WERI-Rb-1 (cell line): ENCODE measurements at regions not wholly inside any gene's neighbourhood (a gene's known extent, or its start where the extent isn't known, plus 50 kb on each side); places are given as distances from the start of the nearest gene placed in this dataset.

Experiments used
- DNase-seq: peaks from one replicate; pipeline ENCODE4 v3.0.0-alpha.2; 2020
- H3K27ac ChIP-seq: fragments of 250-450 bp; sonication (Bioruptor Pico); 2 replicates; pipeline ENCODE4 v1.5.1; 2020; ENCODE audit warnings: mild to moderate bottlenecking, moderate library complexity
- H3K27me3 ChIP-seq: fragments of 250-450 bp; sonication (Bioruptor Pico); 2 replicates; pipeline ENCODE4 v1.5.1; 2021; ENCODE audit warnings: mild to moderate bottlenecking, low read depth, moderate library complexity; ENCODE audit not compliant: insufficient read depth, severe bottlenecking
- H3K36me3 ChIP-seq: fragments of 250-450 bp; sonication (Bioruptor Pico); 2 replicates; pipeline ENCODE4 v1.5.1; 2020; ENCODE audit warnings: mild to moderate bottlenecking, moderate library complexity
- H3K4me3 ChIP-seq: 2 replicates; pipeline ENCODE4 v1.5.1; 2011; ENCODE audit warnings: low read depth, mild to moderate bottlenecking, control low read depth, low read length
- H3K9me3 ChIP-seq: fragments of 250-450 bp; sonication (Bioruptor Pico); 2 replicates; pipeline ENCODE4 v1.5.1; 2021; ENCODE audit warnings: mild to moderate bottlenecking, moderate library complexity; ENCODE audit not compliant: severe bottlenecking
- TF ChIP-seq, protein P1 (sequence below): IDR thresholded peaks from 2 replicates; pipeline ENCODE4 v1.5.1; 2011; ENCODE audit warnings: low read depth, mild to moderate bottlenecking, control low read depth, inconsistent platforms, low read length

DNA sequence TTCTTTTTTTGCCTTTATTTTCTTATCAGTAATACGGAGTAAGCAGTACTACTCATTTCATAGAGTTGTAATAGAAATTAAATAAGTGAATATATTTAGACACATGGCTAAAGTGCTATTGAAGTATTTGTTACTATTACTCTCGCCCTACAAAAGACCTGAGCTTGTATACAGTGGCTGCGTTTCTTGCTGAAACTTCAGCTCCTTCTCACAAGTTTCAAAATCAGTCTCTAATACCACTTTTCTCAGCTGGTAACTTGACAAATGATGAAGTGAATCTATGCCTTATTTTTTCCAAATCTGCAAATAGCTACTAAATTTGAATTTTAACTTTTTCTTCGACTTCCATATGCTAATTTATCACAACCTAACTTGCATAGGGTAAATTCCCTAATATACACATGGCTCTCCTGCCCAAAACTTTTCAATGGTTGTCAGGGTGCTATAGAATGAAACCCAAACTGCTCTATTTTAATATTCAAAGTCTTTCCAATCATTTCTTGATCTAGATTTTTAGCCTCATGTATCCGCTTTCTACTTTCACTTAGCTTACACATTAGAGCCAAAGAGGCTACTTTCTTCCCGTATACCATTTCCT is 347.8 kb upstream of the GULP1 start:
- H3K9me3 ChIP-seq: no peaks in the 10 kb centered on the region
- TF ChIP-seq, protein P1, sequence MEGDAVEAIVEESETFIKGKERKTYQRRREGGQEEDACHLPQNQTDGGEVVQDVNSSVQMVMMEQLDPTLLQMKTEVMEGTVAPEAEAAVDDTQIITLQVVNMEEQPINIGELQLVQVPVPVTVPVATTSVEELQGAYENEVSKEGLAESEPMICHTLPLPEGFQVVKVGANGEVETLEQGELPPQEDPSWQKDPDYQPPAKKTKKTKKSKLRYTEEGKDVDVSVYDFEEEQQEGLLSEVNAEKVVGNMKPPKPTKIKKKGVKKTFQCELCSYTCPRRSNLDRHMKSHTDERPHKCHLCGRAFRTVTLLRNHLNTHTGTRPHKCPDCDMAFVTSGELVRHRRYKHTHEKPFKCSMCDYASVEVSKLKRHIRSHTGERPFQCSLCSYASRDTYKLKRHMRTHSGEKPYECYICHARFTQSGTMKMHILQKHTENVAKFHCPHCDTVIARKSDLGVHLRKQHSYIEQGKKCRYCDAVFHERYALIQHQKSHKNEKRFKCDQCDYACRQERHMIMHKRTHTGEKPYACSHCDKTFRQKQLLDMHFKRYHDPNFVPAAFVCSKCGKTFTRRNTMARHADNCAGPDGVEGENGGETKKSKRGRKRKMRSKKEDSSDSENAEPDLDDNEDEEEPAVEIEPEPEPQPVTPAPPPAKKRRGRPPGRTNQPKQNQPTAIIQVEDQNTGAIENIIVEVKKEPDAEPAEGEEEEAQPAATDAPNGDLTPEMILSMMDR: no peak
- no peaks in the 10 kb centered on the region for H3K36me3 ChIP-seq
- DNase-seq: no peak
- H3K4me3 ChIP-seq: no peak overlapping the region
- no peaks in the 10 kb centered on the region for H3K27me3 ChIP-seq
- H3K27ac ChIP-seq: no peak overlapping the region

DNA sequence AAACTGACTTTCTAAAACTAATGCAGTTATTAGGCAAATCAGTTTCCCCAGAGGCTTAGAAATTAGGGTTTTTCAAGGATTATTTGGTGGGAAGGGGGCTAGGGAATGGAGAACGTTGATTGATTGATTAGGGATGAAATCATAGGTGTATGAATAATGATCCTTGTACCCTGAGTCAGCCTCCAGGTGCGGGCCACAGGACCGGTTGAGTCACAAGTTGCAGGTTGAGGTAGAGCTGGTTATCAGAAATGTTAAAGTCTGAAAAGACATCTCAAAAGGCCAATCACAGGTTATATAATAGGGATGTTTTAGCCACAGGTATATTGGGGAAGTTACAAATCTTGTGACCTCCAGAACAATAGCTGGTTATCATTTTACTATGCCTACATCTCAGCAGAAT is 341.8 kb upstream of the GULP1 start:
- TF ChIP-seq, protein P1: no peak
- H3K27ac ChIP-seq: no peak overlapping the region
- H3K27me3 ChIP-seq: no peaks in the 10 kb centered on the region
- no peak overlapping the region for H3K4me3 ChIP-seq
- H3K9me3 ChIP-seq: no peaks in the 10 kb centered on the region
- DNase-seq: no peak
- H3K36me3 ChIP-seq: no peaks in the 10 kb centered on the region

DNA sequence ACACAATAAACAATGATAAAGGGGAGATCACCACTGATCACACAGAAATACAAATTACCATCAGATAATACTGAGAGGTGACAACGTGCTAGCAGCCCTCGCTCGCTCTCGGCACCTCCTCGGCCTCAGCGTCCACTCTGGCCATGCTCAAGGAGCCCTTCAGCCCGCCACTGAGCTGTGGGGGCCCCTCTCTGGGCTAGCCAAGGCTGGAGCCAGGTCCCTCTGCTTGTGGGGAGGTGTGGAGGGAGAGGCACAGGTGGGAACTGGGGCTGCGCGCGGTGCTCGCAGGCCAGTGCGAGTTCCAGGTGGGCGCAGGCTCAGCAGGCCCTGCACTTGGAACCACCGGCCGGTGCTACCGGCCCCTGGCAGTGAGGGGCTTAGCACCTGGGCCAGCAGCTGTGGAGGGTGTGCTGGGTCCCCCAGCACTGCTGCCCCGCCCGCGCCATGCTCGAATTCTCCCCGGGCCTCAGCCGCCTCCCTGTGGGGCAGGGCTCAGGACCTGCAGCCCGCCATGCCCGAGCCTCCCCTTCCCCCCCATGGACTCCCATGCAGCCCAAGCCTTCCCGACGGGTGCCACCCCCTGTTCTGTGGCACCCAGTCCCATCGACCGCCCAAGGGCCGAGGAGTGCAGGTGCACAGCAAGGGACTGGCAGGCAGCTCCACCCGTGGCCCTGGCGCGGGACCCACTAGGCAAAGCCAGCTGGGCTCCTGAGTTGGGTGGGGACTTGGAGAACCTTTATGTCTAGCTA is 340.0 kb upstream of the GULP1 start:
- H3K9me3 ChIP-seq: no peaks in the 10 kb centered on the region
- no peaks in the 10 kb centered on the region for H3K27me3 ChIP-seq
- H3K36me3 ChIP-seq: no peaks in the 10 kb centered on the region
- TF ChIP-seq, protein P1: no peak
- DNase-seq: no peak
- H3K4me3 ChIP-seq: no peak overlapping the region
- H3K27ac ChIP-seq: no peak overlapping the region

DNA sequence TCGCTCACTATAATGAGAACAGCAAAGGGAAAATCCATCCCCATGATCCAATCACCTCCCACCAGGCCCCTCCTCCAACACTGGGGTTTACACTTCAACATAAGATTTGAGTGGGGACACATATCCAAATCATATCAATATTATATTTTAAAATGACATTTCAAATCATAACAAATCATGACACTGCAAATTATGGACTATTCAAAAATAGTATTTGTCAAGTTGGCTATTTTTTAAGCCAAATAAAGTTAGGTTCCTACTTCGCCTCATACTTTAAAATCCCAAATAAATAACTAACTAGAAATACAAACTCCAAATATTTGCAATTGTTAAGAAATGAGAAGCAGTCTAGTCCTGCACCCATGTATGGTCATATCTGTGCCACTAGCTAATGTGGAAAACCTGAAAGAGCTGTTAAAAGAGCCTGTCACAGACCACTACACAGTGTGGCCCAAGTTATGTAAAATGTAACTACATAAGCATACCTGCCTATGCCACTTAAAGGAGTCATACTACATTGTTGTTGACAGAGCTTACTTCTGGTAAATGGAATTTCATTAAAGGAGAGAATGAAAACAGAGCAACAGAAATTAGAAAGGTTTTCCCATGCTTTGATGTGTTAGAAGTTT is 334.7 kb upstream of the GULP1 start:
- no peak for DNase-seq
- no peak overlapping the region for H3K4me3 ChIP-seq
- no peaks in the 10 kb centered on the region for H3K9me3 ChIP-seq
- no peaks in the 10 kb centered on the region for H3K36me3 ChIP-seq
- TF ChIP-seq, protein P1: no peak
- H3K27me3 ChIP-seq: no peaks in the 10 kb centered on the region
- no peak overlapping the region for H3K27ac ChIP-seq

DNA sequence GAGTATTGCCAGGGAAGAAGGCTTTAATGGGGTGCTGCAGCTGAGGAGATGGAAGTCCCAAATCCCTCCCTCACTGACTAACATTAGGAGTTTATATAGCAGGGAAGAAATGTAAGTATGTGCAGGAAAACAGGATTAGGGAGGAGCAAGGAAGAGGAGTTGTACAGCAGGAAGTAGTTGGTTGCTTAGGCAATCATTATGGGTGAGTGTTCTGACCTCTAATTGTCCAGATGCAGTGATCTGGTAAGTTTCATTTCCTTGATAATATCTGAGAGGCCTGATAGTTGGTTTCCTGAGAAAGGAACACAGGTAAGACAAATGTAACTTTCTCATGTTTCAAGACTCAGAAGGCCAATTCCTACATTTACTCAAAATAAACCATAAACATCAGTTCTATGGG is 331.9 kb upstream of the GULP1 start:
- TF ChIP-seq, protein P1: no peak
- Histone ChIP-seq H3K27me3 (no peaks in the 10 kb centered on the region), H3K36me3 (no peaks in the 10 kb centered on the region), H3K9me3 (no peaks in the 10 kb centered on the region), H3K4me3 (no peak overlapping the region), H3K27ac (no peak overlapping the region)
- no peak for DNase-seq
